ENCODE measurements at regions not wholly inside any gene's neighbourhood (a gene's known extent, or its start where the extent isn't known, plus 50 kb on each side); places are given as distances from the start of the nearest gene placed in this dataset.

GRCh38 chr22:48303369-48303725 is 1524.3 kb downstream of the BRD1 start:
- TF ChIP-seq POLR2AphosphoS5 (IDR thresholded peaks at IDR 0.05; ENCODE audit: low read depth, low read length) (no peak), CTCF (IDR thresholded peaks at IDR 0.05) (no peak), TCF7L2 (IDR thresholded peaks at IDR 0.05; ENCODE audit: low read depth, low read length) (no peak)

All from Panc1 (cell line).